Ascending aorta (tissue), 2 donors: ENCODE measurements at regions not wholly inside any gene's neighbourhood (a gene's known extent, or its start where the extent isn't known, plus 50 kb on each side); places are given as distances from the start of the nearest gene placed in this dataset.

ENCODE experiments used
- DNase-seq, 2 donors: peaks; one replicate each; pipeline ENCODE4 v3.0.0-alpha.2; 2019; ENCODE audit warnings: low spot score in 2 of 2
- H3K27ac ChIP-seq, 2 donors: fragments of 200-600 bp; sonication (generic); one replicate each; pipeline ENCODE4 v1.5.1; 2016 to 2017; ENCODE audit warnings: mild to moderate bottlenecking in 1 of 2
- H3K27me3 ChIP-seq: fragments of 200-600 bp; sonication (generic); one replicate; pipeline ENCODE4 v1.5.1; 2017
- H3K36me3 ChIP-seq, 2 donors: fragments of 200-600 bp; sonication (generic); one replicate each; pipeline ENCODE4 v1.5.1; 2016
- H3K4me1 ChIP-seq, 2 donors: fragments of 200-600 bp; sonication (generic); one replicate each; pipeline ENCODE4 v1.5.1; 2016 to 2017; ENCODE audit warnings: mild to moderate bottlenecking in 1 of 2
- H3K4me3 ChIP-seq, 2 donors: fragments of 200-600 bp; sonication (generic); one replicate each; pipeline ENCODE4 v1.5.1; 2016 to 2017; ENCODE audit warnings: mild to moderate bottlenecking in 1 of 2
- H3K9me3 ChIP-seq, 2 donors: fragments of 200-600 bp; sonication (generic); one replicate each; pipeline ENCODE4 v1.5.1; 2016
- intact Hi-C: fragments of 100-400 bp; cut with DNase I; formaldehyde crosslinking; loops from one replicate; pipeline ENCODE4 v1.15.1; 2023
- TF ChIP-seq, protein P1 (sequence below), 3 experiments: fragments of 200-600 bp in 2 of 3; fragments of 450-650 bp in 1 of 3; sonication (generic) in 2 of 3; IDR thresholded peaks; one replicate each; pipeline ENCODE4 v1.5.1; 2016 to 2019; ENCODE audit warnings: antibody characterized with exemption in 3 of 3, mild to moderate bottlenecking in 1 of 3, moderate library complexity in 1 of 3

DNA sequence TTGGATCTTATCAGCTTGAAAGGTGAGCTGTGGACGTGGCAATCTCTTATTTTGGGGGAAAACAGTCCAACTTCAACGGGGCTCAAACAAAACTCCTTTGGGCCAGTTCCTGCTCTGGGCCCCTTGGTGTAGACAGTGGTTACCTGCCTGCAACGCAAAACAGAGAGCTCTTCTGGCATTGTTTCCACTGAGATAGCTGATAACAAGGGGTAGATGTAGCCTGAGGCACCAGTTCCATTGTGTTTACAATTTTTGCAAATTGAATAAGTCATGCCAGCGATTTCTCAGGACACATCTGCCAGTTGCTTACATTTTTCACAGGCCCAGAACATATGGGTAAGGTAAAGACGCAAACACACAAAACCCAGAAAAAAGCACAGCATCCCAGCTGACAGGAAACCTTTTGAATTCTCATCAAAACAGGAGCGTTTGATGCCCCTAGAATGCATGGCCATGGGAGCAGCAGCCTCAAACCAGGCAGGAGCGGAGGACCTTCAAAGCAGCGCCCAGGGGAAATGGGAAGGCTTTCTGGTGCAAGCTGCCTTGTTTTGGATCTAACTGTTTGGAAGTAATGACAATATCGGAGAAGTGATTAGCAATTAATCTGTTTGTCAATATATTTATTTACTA, 259.7 kb downstream of the AACS start:
- H3K4me3 ChIP-seq = no peak overlapping the region
- H3K4me1 ChIP-seq = no peaks in the 10 kb centered on the region
- H3K27ac ChIP-seq = no peak overlapping the region
- no peaks in the 10 kb centered on the region for H3K9me3 ChIP-seq
- no peaks in the 10 kb centered on the region for H3K36me3 ChIP-seq
- intact Hi-C loops = no loop called here
- no peaks in the 10 kb centered on the region for H3K27me3 ChIP-seq
- TF ChIP-seq, protein P1, sequence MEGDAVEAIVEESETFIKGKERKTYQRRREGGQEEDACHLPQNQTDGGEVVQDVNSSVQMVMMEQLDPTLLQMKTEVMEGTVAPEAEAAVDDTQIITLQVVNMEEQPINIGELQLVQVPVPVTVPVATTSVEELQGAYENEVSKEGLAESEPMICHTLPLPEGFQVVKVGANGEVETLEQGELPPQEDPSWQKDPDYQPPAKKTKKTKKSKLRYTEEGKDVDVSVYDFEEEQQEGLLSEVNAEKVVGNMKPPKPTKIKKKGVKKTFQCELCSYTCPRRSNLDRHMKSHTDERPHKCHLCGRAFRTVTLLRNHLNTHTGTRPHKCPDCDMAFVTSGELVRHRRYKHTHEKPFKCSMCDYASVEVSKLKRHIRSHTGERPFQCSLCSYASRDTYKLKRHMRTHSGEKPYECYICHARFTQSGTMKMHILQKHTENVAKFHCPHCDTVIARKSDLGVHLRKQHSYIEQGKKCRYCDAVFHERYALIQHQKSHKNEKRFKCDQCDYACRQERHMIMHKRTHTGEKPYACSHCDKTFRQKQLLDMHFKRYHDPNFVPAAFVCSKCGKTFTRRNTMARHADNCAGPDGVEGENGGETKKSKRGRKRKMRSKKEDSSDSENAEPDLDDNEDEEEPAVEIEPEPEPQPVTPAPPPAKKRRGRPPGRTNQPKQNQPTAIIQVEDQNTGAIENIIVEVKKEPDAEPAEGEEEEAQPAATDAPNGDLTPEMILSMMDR (IDR thresholded peaks at IDR 0.05) = no peak
- no peak for DNase-seq

DNA sequence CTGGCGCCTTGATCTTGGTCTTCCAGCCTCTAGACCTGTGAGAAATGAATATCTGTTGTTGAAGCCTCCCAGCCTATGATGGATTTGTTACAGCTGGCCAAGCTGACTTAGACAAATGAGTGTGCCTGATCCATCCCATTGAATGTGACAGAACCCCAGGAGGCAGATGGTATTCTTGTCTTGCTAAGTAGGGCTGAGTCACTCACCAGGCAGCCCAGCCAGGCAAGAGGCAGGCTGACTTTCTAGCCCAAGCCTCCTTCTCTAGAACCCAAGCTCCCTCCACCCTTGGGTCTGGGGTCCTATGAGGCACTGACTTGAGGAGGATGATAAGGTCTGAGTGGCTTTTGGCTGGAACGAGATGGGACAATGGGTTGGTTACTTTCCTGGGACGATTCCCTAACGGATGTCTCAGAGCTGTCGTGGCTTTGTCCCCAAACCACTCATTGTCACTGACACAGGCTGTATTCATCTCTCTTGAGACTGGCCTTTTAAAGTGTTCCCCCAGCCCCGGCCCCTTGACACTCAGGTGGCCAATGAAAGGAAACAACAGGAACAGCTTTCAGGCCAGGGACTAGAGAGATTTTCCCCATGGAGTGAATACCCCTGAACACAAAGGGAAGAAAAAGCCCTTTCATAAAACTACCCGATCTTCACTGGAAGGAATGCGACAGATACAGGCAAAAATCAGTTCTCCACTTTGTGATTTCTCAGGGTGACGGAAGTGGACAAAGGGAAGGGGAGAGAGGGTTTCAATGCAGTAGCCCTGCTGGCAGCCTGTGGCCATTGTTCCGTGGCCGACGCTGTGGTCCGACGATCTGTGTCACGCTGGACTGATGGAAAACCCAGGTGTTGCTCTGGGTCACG, 264.2 kb downstream of the AACS start:
- H3K4me3 ChIP-seq = no peak overlapping the region
- no peak for DNase-seq
- intact Hi-C loops = loop anchor here (10.0 kb wide), 1 partner anchor 145 kb away; the partner anchor contains the start of gene TMEM132B
- no peaks in the 10 kb centered on the region for H3K9me3 ChIP-seq
- TF ChIP-seq, protein P1 (IDR thresholded peaks at IDR 0.05) = no peak
- no peaks in the 10 kb centered on the region for H3K27me3 ChIP-seq
- H3K4me1 ChIP-seq = peaks cover 0 to 6% of the 10 kb centered on the region in 2 donors
- no peak overlapping the region for H3K27ac ChIP-seq
- H3K36me3 ChIP-seq = no peaks in the 10 kb centered on the region

DNA sequence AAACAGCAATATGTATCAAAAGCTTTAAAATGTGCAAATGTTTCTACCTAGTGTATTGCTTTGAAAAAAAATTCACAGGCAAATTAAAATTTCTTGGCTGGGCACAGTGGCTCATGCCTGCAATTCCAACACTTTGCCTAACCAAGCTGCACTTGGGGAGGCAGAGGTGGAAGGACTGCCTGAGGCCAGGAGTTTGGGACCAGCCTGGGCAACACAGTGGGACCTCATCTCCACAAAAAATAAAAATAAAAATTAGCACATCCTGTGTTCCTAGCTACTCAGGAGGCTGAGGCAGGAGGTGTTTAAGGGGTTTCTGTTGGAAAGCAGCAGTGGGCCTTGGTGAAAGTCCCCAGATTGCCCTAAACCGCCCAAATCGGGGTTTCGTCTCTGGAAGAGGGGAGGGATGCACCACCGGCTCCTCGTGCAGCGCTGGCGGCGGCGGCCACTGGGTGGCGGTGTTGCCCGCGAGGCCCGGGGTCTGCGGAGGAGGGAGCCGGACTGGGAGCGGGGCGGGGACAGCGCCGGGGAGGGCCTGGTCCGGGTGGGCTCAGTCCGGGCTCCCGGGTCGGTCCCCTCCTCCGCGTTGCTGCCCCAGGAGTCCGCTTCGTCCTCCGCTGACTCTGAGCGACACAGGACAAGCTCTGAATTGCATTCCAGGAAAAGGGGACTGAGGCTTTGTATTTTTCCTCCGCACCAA, 265.6 kb downstream of the AACS start:
- TF ChIP-seq, protein P1 (IDR thresholded peaks at IDR 0.05) = peak; percentile 61 to 93 (median 83)
- Histone ChIP-seq H3K27me3 (no peaks in the 10 kb centered on the region), H3K36me3 (no peaks in the 10 kb centered on the region), H3K27ac (no peak overlapping the region), H3K4me1 (peaks cover 0 to 6% of the 10 kb centered on the region in 2 donors), H3K9me3 (no peaks in the 10 kb centered on the region), H3K4me3 (peak overlapping the region; percentile 45 to 65)
- intact Hi-C loops = loop anchor here (10.0 kb wide), 1 partner anchor 146 kb away; the partner anchor contains the start of gene TMEM132B
- peak in 1 of 2 donors; percentile 72 for DNase-seq

GRCh38 chr12:125331342-125332052, 266.3 kb downstream of the AACS start:
- TF ChIP-seq, protein P1 (IDR thresholded peaks at IDR 0.05) = no peak
- no peak for DNase-seq

DNA sequence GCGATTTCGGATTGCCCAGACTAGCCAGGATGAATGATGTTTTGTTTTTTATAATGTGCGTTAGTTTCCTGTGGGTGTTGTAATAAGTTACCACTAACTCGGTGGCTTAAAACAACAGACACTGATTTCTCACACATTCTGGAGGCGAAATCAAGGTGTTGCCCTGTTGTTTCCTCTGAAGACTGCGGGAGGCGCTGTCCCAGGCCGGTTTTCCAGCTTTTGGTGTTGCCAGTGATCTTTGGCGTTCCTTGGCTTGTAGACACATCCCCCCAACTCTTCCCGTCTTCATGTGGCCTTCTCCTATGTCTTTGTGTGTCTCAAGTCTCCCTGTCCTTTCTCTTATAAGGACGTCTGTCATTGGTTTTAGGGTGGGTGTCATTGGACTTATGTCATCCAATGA, 267.7 kb downstream of the AACS start:
- TF ChIP-seq, protein P1 (IDR thresholded peaks at IDR 0.05) = no peak
- H3K27ac ChIP-seq = no peak overlapping the region
- H3K27me3 ChIP-seq = no peaks in the 10 kb centered on the region
- H3K4me3 ChIP-seq = no peak overlapping the region
- DNase-seq = no peak
- H3K9me3 ChIP-seq = no peaks in the 10 kb centered on the region
- intact Hi-C loops = loop anchor here (10.0 kb wide), 1 partner anchor 148 kb away; the partner anchor contains the start of gene TMEM132B
- peaks cover 0 to 6% of the 10 kb centered on the region in 2 donors for H3K4me1 ChIP-seq
- no peaks in the 10 kb centered on the region for H3K36me3 ChIP-seq

More at GRCh38 chr12:125331342-125332052, 266.3 kb downstream of the AACS start:
- no peak overlapping the region for H3K27ac ChIP-seq
- H3K4me3 ChIP-seq = peak overlapping the region; percentile 45 to 65
- H3K4me1 ChIP-seq = peaks cover 0 to 6% of the 10 kb centered on the region in 2 donors
- H3K27me3 ChIP-seq = no peaks in the 10 kb centered on the region
- intact Hi-C loops = loop anchor here (10.0 kb wide), 1 partner anchor 147 kb away; the partner anchor contains the start of gene TMEM132B
- H3K36me3 ChIP-seq = no peaks in the 10 kb centered on the region
- H3K9me3 ChIP-seq = no peaks in the 10 kb centered on the region
